ENCODE measurements at regions not wholly inside any gene's neighbourhood (a gene's known extent, or its start where the extent isn't known, plus 50 kb on each side); places are given as distances from the start of the nearest gene placed in this dataset.

DNA sequence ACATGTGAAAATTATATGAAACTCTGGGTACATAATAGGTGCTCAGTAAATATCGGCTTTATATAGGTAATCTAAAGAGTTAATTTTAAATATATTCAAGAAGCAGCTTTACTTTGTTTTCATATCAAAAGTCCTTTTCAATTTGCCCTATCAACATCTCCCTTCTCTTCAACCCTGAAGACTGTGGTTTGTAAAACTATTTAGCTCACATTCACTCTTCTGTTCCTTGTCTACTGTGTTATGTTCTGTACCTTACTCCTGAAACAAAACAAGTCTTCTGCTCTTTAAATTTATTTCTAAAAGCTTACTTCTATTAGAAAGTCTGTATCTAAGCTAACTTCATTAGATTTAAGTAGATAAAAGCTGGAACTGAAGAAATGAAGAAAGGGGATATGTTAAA is 301.7 kb upstream of the PMFBP1 start:
- Histone ChIP-seq H3K4me2 (ENCODE audit: insufficient read depth in 1 of 2, low read depth in 2 of 2, low read length in 2 of 2) (no peak overlapping the region), H4K5ac (ENCODE audit: insufficient read length, low read depth, low read length) (no peak overlapping the region), H4K20me1 (replicated peaks in 1 of 2; ENCODE audit: control insufficient read depth in 1 of 2, insufficient read depth in 2 of 2, low read length in 2 of 2) (no peaks in the 10 kb centered on the region), H2AK5ac (ENCODE audit: low read depth, low read length) (no peak overlapping the region), H3K4ac (replicated peaks; ENCODE audit: insufficient read length, low read depth, low read length) (no peak overlapping the region), H2AFZ (ENCODE audit: low read length) (no peak overlapping the region), H3K36me3 (ENCODE audit: control insufficient read depth in 2 of 4, insufficient read depth in 4 of 4, low read length in 3 of 4) (no peaks in the 10 kb centered on the region), H4K8ac (ENCODE audit: extremely low read depth, insufficient read depth, low read length) (no peak overlapping the region), H2BK20ac (ENCODE audit: low read length) (no peak overlapping the region), H3K56ac (replicated peaks; ENCODE audit: insufficient read length, low read depth, low read length) (no peak overlapping the region), H3K14ac (ENCODE audit: insufficient read length) (no peak overlapping the region), H3K4me3 (ENCODE audit: extremely low read depth in 1 of 4, insufficient read depth in 2 of 4, low read depth in 3 of 4, low read length in 4 of 4) (no peak overlapping the region), H3K9me3 (ENCODE audit: insufficient read depth in 2 of 2, low read depth in 1 of 2, low read length in 1 of 2) (no peaks in the 10 kb centered on the region), H3K18ac (ENCODE audit: extremely low read depth, low read length) (no peak overlapping the region), H2BK15ac (ENCODE audit: low read length) (no peak overlapping the region), H3K79me2 (ENCODE audit: control insufficient read depth in 1 of 2, insufficient read depth in 2 of 2, low read length in 2 of 2) (no peaks in the 10 kb centered on the region), H4K91ac (replicated peaks; ENCODE audit: insufficient read length, low read length) (no peak overlapping the region), H3K27me3 (replicated peaks in 1 of 4; ENCODE audit: control insufficient read depth in 3 of 4, extremely low read depth in 1 of 4, insufficient read depth in 3 of 4, low read length in 3 of 4) (no peaks in the 10 kb centered on the region), H3K23me2 (ENCODE audit: low read depth, low read length) (no peaks in the 10 kb centered on the region; the same call in 1 of the 2 replicates), H3K23ac (ENCODE audit: insufficient read length) (no peak overlapping the region), H3K27ac (ENCODE audit: low read depth, low read length) (no peak overlapping the region), H2BK120ac (replicated peaks; ENCODE audit: low read depth, low read length) (no peak overlapping the region), H3K4me1 (replicated peaks in 1 of 4; ENCODE audit: control insufficient read depth in 3 of 4, insufficient read depth in 4 of 4, low read length in 3 of 4) (no peaks in the 10 kb centered on the region), H3K79me1 (ENCODE audit: low read depth, low read length) (no peaks in the 10 kb centered on the region), H2BK5ac (ENCODE audit: low read depth, low read length) (no peak overlapping the region), H2BK12ac (ENCODE audit: low read depth, low read length) (no peak overlapping the region), H3K9ac (replicated peaks in 1 of 4; ENCODE audit: extremely low read depth in 1 of 4, low read depth in 3 of 4, low read length in 3 of 4) (no peak overlapping the region)
- CTCF ChIA-PET (ENCODE audit: partially characterized antibody): interaction anchor here (0.5 to 1.4 kb wide), 7 partner anchors 10 to 383 kb away, joined by 3 to 5 read pairs (median 3); no protein-coding TSS in a partner anchor
- POLR2A ChIA-PET (ENCODE audit: partially characterized antibody): no interaction called here
- DNase-seq (ENCODE audit: low read depth in 1 of 2, low spot score in 2 of 2) (no peak), FAIRE-seq (no peak)
- 96% methylated on average over 1 of the region's 1 CpG; no CpG with 5 or more reads in 1 of the 2 experiments for WGBS, 2 experiments (ENCODE audit: extremely low coverage in 1 of 2, insufficient coverage in 1 of 2, insufficient read length in 1 of 2, insufficient replicate concordance in 2 of 2, low coverage in 1 of 2, low lambda C conversion rate in 2 of 2, missing lambda C conversion rate in 1 of 2)
- TF ChIP-seq TAF1 (IDR thresholded peaks at IDR 0.05; ENCODE audit: low read depth, low read length): no peak
- no peak for TF ChIP-seq CBX8 (IDR thresholded peaks at IDR 0.05; ENCODE audit: borderline replicate concordance, low read depth, low read length)
- no peak for TF ChIP-seq YY1 (IDR thresholded peaks at IDR 0.05; ENCODE audit: low read depth, low read length)
- no peak for TF ChIP-seq SAP30 (IDR thresholded peaks at IDR 0.05; ENCODE audit: insufficient read depth, insufficient replicate concordance, low read length)
- TF ChIP-seq, protein P1, sequence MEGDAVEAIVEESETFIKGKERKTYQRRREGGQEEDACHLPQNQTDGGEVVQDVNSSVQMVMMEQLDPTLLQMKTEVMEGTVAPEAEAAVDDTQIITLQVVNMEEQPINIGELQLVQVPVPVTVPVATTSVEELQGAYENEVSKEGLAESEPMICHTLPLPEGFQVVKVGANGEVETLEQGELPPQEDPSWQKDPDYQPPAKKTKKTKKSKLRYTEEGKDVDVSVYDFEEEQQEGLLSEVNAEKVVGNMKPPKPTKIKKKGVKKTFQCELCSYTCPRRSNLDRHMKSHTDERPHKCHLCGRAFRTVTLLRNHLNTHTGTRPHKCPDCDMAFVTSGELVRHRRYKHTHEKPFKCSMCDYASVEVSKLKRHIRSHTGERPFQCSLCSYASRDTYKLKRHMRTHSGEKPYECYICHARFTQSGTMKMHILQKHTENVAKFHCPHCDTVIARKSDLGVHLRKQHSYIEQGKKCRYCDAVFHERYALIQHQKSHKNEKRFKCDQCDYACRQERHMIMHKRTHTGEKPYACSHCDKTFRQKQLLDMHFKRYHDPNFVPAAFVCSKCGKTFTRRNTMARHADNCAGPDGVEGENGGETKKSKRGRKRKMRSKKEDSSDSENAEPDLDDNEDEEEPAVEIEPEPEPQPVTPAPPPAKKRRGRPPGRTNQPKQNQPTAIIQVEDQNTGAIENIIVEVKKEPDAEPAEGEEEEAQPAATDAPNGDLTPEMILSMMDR (IDR thresholded peaks at IDR 0.05; ENCODE audit: control extremely low read depth in 1 of 3, insufficient read depth in 1 of 3, low read depth in 1 of 3, low read length in 3 of 3): no peak
- no peak for TF ChIP-seq CHD2 (IDR thresholded peaks at IDR 0.05; ENCODE audit: low read length)
- TF ChIP-seq, protein P2, sequence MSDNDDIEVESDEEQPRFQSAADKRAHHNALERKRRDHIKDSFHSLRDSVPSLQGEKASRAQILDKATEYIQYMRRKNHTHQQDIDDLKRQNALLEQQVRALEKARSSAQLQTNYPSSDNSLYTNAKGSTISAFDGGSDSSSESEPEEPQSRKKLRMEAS (IDR thresholded peaks at IDR 0.05): no peak
- TF ChIP-seq POU5F1 (IDR thresholded peaks at IDR 0.05; ENCODE audit: low read depth, low read length): no peak
- TF ChIP-seq, protein P3, sequence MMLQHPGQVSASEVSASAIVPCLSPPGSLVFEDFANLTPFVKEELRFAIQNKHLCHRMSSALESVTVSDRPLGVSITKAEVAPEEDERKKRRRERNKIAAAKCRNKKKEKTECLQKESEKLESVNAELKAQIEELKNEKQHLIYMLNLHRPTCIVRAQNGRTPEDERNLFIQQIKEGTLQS (IDR thresholded peaks at IDR 0.05; ENCODE audit: insufficient read depth, low read depth, low read length): no peak
- TF ChIP-seq SIRT6 (IDR thresholded peaks at IDR 0.05; ENCODE audit: low read length): no peak
- TF ChIP-seq ASH2L (IDR thresholded peaks at IDR 0.05; ENCODE audit: low read length): no peak
